Effector CD4-positive, alpha-beta T cell (primary cell): ENCODE measurements at regions not wholly inside any gene's neighbourhood (a gene's known extent, or its start where the extent isn't known, plus 50 kb on each side); places are given as distances from the start of the nearest gene placed in this dataset.

ENCODE experiments used
- DNase-seq: peaks from one replicate; pipeline ENCODE4 v3.0.0-alpha.2; 2020

GRCh38 chr6:139925894-139926641 lies 551.6 kb upstream of the CITED2 start:
- DNase-seq: no peak

- no peak for DNase-seq
Observed at GRCh38 chr6:139923964-139924475, 549.6 kb upstream of the CITED2 start.

- DNase-seq: no peak
Observed at GRCh38 chr6:139922236-139922635, 547.8 kb upstream of the CITED2 start.

- no peak for DNase-seq
Observed at GRCh38 chr6:139920776-139921100, 546.3 kb upstream of the CITED2 start.

GRCh38 chr6:139920027-139920775 lies 545.8 kb upstream of the CITED2 start:
- no peak for DNase-seq

GRCh38 chr6:139919107-139920026 lies 544.9 kb upstream of the CITED2 start:
- no peak for DNase-seq

GRCh38 chr6:139917951-139918630 lies 543.6 kb upstream of the CITED2 start:
- DNase-seq: no peak

GRCh38 chr6:139914910-139915309 lies 540.5 kb upstream of the CITED2 start:
- DNase-seq: no peak

- DNase-seq: no peak
Observed at GRCh38 chr6:139912735-139913400, 538.4 kb upstream of the CITED2 start.

- DNase-seq: no peak
Observed at GRCh38 chr6:139909992-139910391, 535.5 kb upstream of the CITED2 start.

- no peak for DNase-seq
Observed at GRCh38 chr6:139905404-139906052, 531.1 kb upstream of the CITED2 start.

- DNase-seq: no peak
Observed at GRCh38 chr6:139904568-139904967, 530.1 kb upstream of the CITED2 start.

GRCh38 chr6:139904158-139904533 lies 529.7 kb upstream of the CITED2 start:
- DNase-seq: no peak

- DNase-seq: no peak
Observed at GRCh38 chr6:139903411-139904157, 529.1 kb upstream of the CITED2 start.

GRCh38 chr6:139895205-139895793 lies 520.9 kb upstream of the CITED2 start:
- DNase-seq: no peak

GRCh38 chr6:139894271-139894670 lies 519.8 kb upstream of the CITED2 start:
- no peak for DNase-seq

- no peak for DNase-seq
Observed at GRCh38 chr6:139891471-139891870, 517.0 kb upstream of the CITED2 start.

- no peak for DNase-seq
Observed at GRCh38 chr6:139888681-139889122, 514.3 kb upstream of the CITED2 start.

- DNase-seq: no peak
Observed at GRCh38 chr6:139887275-139887674, 512.8 kb upstream of the CITED2 start.

GRCh38 chr6:139886396-139886795 lies 511.9 kb upstream of the CITED2 start:
- no peak for DNase-seq
